Liver (tissue), 8 donors: ENCODE measurements at regions not wholly inside any gene's neighbourhood (a gene's known extent, or its start where the extent isn't known, plus 50 kb on each side); places are given as distances from the start of the nearest gene placed in this dataset.

Experiments
- DNase-seq: peaks from one replicate; pipeline ENCODE4 v3.0.0-alpha.2; 2017; ENCODE audit warnings: low spot score
- H3K27ac ChIP-seq, 2 donors: one replicate each; pipeline ENCODE4 v1.7.0; 2013; ENCODE audit warnings: inconsistent platforms in 2 of 2, low read length in 2 of 2, control low read depth in 1 of 2, low read depth in 1 of 2, mild to moderate bottlenecking in 1 of 2
- H3K27me3 ChIP-seq, 4 donors: one replicate each; pipeline versions ENCODE4 v1.6.1 to v1.7.0; 2013; ENCODE audit warnings: low read length in 3 of 4, inconsistent platforms in 1 of 4, mild to moderate bottlenecking in 1 of 4, moderate library complexity in 1 of 4; ENCODE audit not compliant: control insufficient read depth in 4 of 4, insufficient read depth in 4 of 4
- H3K36me3 ChIP-seq, 4 donors: one replicate each; pipeline versions ENCODE4 v1.6.1 to v1.7.0; 2013; ENCODE audit warnings: low read length in 3 of 4, mild to moderate bottlenecking in 3 of 4, low read depth in 1 of 4, moderate library complexity in 1 of 4; ENCODE audit not compliant: control insufficient read depth in 4 of 4, insufficient read depth in 3 of 4
- H3K4me1 ChIP-seq, 4 donors: one replicate each; pipeline versions ENCODE4 v1.6.1 to v1.7.0; 2013; ENCODE audit warnings: low read length in 3 of 4, mild to moderate bottlenecking in 3 of 4, moderate library complexity in 1 of 4; ENCODE audit not compliant: control insufficient read depth in 4 of 4, insufficient read depth in 4 of 4
- H3K4me3 ChIP-seq, 3 donors: one replicate each; pipeline versions ENCODE4 v1.6.1 to v1.7.0; 2013; ENCODE audit warnings: low read length in 3 of 3, control low read depth in 1 of 3, low read depth in 1 of 3, mild to moderate bottlenecking in 1 of 3
- H3K9ac ChIP-seq, 2 donors: one replicate each; pipeline ENCODE4 v1.7.0; 2013; ENCODE audit warnings: low read length in 2 of 2, mild to moderate bottlenecking in 2 of 2, moderate library complexity in 2 of 2, control low read depth in 1 of 2, low read depth in 1 of 2
- H3K9me3 ChIP-seq, 4 donors: one replicate each; pipeline versions ENCODE4 v1.6.1 to v1.7.0; 2013; ENCODE audit warnings: low read length in 3 of 4; ENCODE audit not compliant: control insufficient read depth in 4 of 4
- FOXA1 ChIP-seq: IDR thresholded peaks from 2 replicates; pipeline ENCODE4 v1.6.1; 2016; ENCODE audit warnings: antibody characterized with exemption
- FOXA2 ChIP-seq: IDR thresholded peaks from 2 replicates; pipeline ENCODE4 v1.6.1; 2016; ENCODE audit warnings: antibody characterized with exemption
- HNF4A ChIP-seq, 2 donors: conservative IDR thresholded peaks; 2 replicates each; pipeline ENCODE4 v1.6.1; 2016; ENCODE audit warnings: antibody characterized with exemption in 2 of 2, mild to moderate bottlenecking in 2 of 2
- HNF4G ChIP-seq: IDR thresholded peaks from 2 replicates; pipeline ENCODE4 v1.6.1; 2016; ENCODE audit warnings: antibody characterized with exemption
- JUND ChIP-seq, 2 donors: IDR thresholded peaks; 2 replicates each; pipeline ENCODE4 v1.6.1; 2016; ENCODE audit warnings: antibody characterized with exemption in 2 of 2
- NR2F2 ChIP-seq: IDR thresholded peaks from 2 replicates; pipeline ENCODE4 v1.6.1; 2016; ENCODE audit warnings: antibody characterized with exemption
- RXRA ChIP-seq, 2 donors: IDR thresholded peaks; 2 replicates each; pipeline ENCODE4 v1.6.1; 2017 to 2018; ENCODE audit warnings: antibody characterized with exemption in 2 of 2, mild to moderate bottlenecking in 1 of 2
- TAF1 ChIP-seq: conservative IDR thresholded peaks from 2 replicates; pipeline ENCODE4 v1.6.1; 2016; ENCODE audit warnings: antibody characterized with exemption, mild to moderate bottlenecking
- WGBS: extraction: QIAGEN DNeasy Blood & Tissue Kit; methylation state at CpG from one replicate; pipeline ENCODE4 v1.1.7; 2013; 5-methylcytosine and 5-hydroxymethylcytosine counted together
- TF ChIP-seq, protein P1 (sequence below): IDR thresholded peaks from 2 replicates; pipeline ENCODE4 v1.6.1; 2016; ENCODE audit warnings: antibody characterized with exemption
- TF ChIP-seq, protein P2 (sequence below): IDR thresholded peaks from 2 replicates; pipeline ENCODE4 v1.6.1; 2016; ENCODE audit warnings: antibody characterized with exemption
- TF ChIP-seq, protein P3 (sequence below): fragments of 150-350 bp; IDR thresholded peaks from 2 replicates; pipeline ENCODE4 v1.5.1; 2017; ENCODE audit warnings: improper control_type of control experiment, low read depth, low read length; ENCODE audit not compliant: missing input control
- TF ChIP-seq, protein P4 (sequence below): IDR thresholded peaks from 2 replicates; pipeline ENCODE4 v1.6.1; 2016; ENCODE audit warnings: antibody characterized with exemption
- TF ChIP-seq, protein P5 (sequence below): IDR thresholded peaks from 2 replicates; pipeline ENCODE4 v1.6.1; 2016; ENCODE audit warnings: antibody characterized with exemption, mild to moderate bottlenecking
- donor health status: healthy.
- donor health status: healthy.
- donor health status: healthy.
- donor health status: healthy.
- donor health status: healthy.

DNA sequence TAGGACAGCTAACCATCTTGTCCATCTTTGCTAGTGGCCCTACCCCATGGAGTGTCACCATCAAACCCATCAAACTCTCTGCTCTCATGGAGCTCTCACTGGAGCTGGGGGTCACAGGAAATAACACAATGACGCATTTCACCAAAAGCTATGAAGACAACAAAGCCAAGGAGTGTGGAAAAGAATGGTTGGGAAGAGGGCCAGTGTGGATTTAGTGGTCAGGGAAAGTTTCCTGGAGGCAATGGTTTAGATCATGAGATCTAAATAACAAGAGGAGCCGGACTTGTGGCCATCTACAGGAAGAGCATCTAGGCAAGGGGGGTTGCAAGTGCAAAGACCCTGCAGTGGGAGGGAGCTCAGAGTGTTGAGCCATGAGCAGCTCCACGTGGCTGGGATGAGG, 189.5 kb downstream of the BMP7 start:
- Histone ChIP-seq H3K27me3 (peaks cover 0 to 3% (median 1%) of the 10 kb centered on the region in 4 donors), H3K27ac (no peak overlapping the region), H3K9me3 (peaks cover 4 to 20% (median 6%) of the 10 kb centered on the region in 4 donors), H3K4me3 (no peak overlapping the region), H3K36me3 (no peaks in the 10 kb centered on the region), H3K4me1 (no peaks in the 10 kb centered on the region), H3K9ac (no peak overlapping the region)
- WGBS, result 64% methylated on average over 3 of the region's 3 CpGs
- TF ChIP-seq JUND (IDR thresholded peaks at IDR 0.05) (no peak), NR2F2 (no peak)
- DNase-seq, result no peak

DNA sequence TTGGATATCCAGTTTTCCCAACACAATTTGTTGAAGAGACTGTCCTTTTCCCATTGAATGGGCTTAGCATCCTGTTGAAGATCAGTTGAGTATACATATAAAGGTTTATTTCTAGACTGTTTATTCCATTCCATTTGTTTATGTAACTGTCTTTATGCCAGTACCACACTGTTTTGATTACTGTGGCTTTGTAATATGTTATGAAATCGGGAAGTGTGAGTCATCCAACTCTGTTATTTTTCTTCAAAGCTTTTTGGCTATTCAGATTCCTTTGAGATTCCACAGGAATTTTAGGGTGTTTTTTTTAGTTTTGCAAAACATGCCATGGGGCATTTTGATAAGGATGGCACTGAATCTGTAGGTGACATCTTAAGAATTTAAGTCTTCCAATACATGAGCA, 188.3 kb downstream of the BMP7 start:
- H3K9ac ChIP-seq, result no peak overlapping the region

DNA sequence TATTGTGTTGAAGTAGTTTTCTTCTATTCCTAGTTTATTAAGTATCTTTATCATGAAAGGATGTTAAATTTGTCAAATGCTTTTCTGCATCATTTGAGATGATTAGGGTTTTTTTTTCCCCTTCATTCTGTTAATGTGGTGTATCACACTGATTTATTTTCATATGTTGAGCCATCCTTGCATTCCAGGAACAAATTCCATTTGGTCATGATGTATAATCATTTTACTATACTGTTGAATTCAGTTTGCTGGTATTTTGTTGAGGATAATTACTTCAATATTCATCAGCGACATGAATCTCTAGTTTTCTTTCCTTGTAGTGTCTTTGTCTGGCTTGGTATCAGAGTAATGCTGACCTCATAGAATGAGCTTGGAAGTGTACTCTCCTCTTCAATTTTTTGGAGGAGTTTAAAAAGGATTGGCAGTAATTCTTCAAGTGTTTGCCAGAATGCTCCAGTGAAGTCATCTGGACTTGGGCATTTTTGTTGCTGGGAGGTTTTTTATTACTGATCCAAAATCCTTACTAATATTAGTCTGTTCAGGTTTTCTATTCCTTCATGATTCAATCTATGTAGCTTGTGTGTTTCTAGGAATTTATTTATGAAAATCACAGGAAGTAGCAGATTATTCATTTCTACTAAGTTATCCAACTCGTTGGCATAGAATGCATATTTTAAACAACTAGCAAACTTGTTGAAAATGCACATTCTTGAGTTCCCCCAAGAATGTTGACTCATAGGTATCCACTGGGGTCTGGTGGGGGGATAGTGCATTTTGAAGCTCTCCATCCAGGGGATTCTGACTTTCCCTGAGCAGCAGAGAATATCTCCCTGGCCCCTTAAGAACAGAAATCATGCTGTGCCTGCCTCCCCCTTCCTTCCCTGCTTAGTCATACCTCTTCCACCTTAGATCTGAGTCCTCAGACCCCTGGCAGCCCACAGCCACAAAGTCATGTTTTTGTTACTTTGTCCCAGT, 187.1 kb downstream of the BMP7 start:
- H3K4me1 ChIP-seq, result no peaks in the 10 kb centered on the region
- TF ChIP-seq, protein P1, sequence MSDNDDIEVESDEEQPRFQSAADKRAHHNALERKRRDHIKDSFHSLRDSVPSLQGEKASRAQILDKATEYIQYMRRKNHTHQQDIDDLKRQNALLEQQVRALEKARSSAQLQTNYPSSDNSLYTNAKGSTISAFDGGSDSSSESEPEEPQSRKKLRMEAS, result no peak
- no peak for TF ChIP-seq TAF1
- no peak overlapping the region for H3K9ac ChIP-seq
- H3K4me3 ChIP-seq, result no peak overlapping the region
- no peak for DNase-seq
- H3K9me3 ChIP-seq, result peaks cover 4 to 20% (median 6%) of the 10 kb centered on the region in 4 donors
- H3K27me3 ChIP-seq, result peaks cover 0 to 3% (median 1%) of the 10 kb centered on the region in 4 donors
- WGBS, result 59% methylated on average over 2 of the region's 2 CpGs
- no peaks in the 10 kb centered on the region for H3K36me3 ChIP-seq
- H3K27ac ChIP-seq, result no peak overlapping the region

More for the DNA sequence above, 188.3 kb downstream of the BMP7 start:
- H3K36me3 ChIP-seq, result no peaks in the 10 kb centered on the region
- H3K27ac ChIP-seq, result no peak overlapping the region
- peaks cover 0 to 3% (median 1%) of the 10 kb centered on the region in 4 donors for H3K27me3 ChIP-seq
- H3K9me3 ChIP-seq, result peaks cover 4 to 20% (median 6%) of the 10 kb centered on the region in 4 donors
- no peak overlapping the region for H3K4me3 ChIP-seq
- TF ChIP-seq FOXA2 (no peak), TAF1 (no peak), JUND (IDR thresholded peaks at IDR 0.05) (no peak), HNF4A (conservative IDR thresholded peaks at IDR 0.05) (no peak), RXRA (IDR thresholded peaks at IDR 0.05) (no peak)
- TF ChIP-seq, protein P2, sequence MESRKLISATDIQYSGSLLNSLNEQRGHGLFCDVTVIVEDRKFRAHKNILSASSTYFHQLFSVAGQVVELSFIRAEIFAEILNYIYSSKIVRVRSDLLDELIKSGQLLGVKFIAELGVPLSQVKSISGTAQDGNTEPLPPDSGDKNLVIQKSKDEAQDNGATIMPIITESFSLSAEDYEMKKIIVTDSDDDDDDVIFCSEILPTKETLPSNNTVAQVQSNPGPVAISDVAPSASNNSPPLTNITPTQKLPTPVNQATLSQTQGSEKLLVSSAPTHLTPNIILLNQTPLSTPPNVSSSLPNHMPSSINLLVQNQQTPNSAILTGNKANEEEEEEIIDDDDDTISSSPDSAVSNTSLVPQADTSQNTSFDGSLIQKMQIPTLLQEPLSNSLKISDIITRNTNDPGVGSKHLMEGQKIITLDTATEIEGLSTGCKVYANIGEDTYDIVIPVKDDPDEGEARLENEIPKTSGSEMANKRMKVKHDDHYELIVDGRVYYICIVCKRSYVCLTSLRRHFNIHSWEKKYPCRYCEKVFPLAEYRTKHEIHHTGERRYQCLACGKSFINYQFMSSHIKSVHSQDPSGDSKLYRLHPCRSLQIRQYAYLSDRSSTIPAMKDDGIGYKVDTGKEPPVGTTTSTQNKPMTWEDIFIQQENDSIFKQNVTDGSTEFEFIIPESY, result no peak
- DNase-seq, result no peak
- WGBS, result 59% methylated on average over 1 of the region's 1 CpG
- no peaks in the 10 kb centered on the region for H3K4me1 ChIP-seq

DNA sequence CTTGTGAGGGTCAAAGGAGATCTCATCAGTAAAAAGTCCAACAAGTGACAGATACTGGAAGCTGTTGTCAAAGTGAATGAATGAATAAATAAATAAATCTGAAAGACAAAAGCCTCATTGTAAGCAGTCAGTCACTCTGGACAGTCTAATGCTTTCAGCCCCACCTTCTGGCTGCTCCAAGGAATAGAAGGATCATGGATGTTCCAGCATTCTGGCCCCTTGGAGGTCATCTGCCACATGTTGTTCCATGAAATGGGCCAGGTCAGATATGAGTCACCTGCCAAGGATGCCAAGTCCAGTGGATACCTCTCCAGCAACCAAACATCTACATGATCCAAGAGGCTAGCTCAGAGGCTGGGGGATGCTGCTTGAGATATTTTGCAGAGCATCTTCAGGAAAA, 185.6 kb downstream of the BMP7 start:
- Histone ChIP-seq H3K27ac (no peak overlapping the region), H3K27me3 (peaks cover 0 to 3% (median 1%) of the 10 kb centered on the region in 4 donors), H3K4me3 (no peak overlapping the region), H3K4me1 (no peaks in the 10 kb centered on the region), H3K9ac (no peak overlapping the region), H3K36me3 (no peaks in the 10 kb centered on the region), H3K9me3 (peaks cover 3 to 20% (median 6%) of the 10 kb centered on the region in 4 donors)
- no peak for DNase-seq
- TF ChIP-seq RXRA (IDR thresholded peaks at IDR 0.05) (no peak), HNF4A (conservative IDR thresholded peaks at IDR 0.05) (no peak), FOXA2 (no peak), JUND (IDR thresholded peaks at IDR 0.05) (no peak), HNF4G (no peak), NR2F2 (no peak), FOXA1 (no peak)
- TF ChIP-seq, protein P3, sequence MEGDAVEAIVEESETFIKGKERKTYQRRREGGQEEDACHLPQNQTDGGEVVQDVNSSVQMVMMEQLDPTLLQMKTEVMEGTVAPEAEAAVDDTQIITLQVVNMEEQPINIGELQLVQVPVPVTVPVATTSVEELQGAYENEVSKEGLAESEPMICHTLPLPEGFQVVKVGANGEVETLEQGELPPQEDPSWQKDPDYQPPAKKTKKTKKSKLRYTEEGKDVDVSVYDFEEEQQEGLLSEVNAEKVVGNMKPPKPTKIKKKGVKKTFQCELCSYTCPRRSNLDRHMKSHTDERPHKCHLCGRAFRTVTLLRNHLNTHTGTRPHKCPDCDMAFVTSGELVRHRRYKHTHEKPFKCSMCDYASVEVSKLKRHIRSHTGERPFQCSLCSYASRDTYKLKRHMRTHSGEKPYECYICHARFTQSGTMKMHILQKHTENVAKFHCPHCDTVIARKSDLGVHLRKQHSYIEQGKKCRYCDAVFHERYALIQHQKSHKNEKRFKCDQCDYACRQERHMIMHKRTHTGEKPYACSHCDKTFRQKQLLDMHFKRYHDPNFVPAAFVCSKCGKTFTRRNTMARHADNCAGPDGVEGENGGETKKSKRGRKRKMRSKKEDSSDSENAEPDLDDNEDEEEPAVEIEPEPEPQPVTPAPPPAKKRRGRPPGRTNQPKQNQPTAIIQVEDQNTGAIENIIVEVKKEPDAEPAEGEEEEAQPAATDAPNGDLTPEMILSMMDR, result no peak
- TF ChIP-seq, protein P1, result no peak
- TF ChIP-seq, protein P4, sequence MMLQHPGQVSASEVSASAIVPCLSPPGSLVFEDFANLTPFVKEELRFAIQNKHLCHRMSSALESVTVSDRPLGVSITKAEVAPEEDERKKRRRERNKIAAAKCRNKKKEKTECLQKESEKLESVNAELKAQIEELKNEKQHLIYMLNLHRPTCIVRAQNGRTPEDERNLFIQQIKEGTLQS, result no peak
- TF ChIP-seq, protein P5, sequence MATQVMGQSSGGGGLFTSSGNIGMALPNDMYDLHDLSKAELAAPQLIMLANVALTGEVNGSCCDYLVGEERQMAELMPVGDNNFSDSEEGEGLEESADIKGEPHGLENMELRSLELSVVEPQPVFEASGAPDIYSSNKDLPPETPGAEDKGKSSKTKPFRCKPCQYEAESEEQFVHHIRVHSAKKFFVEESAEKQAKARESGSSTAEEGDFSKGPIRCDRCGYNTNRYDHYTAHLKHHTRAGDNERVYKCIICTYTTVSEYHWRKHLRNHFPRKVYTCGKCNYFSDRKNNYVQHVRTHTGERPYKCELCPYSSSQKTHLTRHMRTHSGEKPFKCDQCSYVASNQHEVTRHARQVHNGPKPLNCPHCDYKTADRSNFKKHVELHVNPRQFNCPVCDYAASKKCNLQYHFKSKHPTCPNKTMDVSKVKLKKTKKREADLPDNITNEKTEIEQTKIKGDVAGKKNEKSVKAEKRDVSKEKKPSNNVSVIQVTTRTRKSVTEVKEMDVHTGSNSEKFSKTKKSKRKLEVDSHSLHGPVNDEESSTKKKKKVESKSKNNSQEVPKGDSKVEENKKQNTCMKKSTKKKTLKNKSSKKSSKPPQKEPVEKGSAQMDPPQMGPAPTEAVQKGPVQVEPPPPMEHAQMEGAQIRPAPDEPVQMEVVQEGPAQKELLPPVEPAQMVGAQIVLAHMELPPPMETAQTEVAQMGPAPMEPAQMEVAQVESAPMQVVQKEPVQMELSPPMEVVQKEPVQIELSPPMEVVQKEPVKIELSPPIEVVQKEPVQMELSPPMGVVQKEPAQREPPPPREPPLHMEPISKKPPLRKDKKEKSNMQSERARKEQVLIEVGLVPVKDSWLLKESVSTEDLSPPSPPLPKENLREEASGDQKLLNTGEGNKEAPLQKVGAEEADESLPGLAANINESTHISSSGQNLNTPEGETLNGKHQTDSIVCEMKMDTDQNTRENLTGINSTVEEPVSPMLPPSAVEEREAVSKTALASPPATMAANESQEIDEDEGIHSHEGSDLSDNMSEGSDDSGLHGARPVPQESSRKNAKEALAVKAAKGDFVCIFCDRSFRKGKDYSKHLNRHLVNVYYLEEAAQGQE, result no peak
